Prostate gland (tissue), 2 donors: ENCODE measurements at regions not wholly inside any gene's neighbourhood (a gene's known extent, or its start where the extent isn't known, plus 50 kb on each side); places are given as distances from the start of the nearest gene placed in this dataset.

Experiments used
- POLR2A ChIP-seq: fragments of 450-650 bp; IDR thresholded peaks from one replicate; pipeline ENCODE4 v1.6.1; 2016; ENCODE audit warnings: antibody characterized with exemption, mild to moderate bottlenecking
- TF ChIP-seq, protein P1 (sequence below), 4 experiments: fragments of 200-600 bp in 2 of 4; fragments of 450-650 bp in 2 of 4; sonication (generic) in 2 of 4; IDR thresholded peaks; 1 replicate in 3 of 4; 2 replicates in 1 of 4; pipeline ENCODE4 v1.5.1; 2016 to 2019; ENCODE audit warnings: antibody characterized with exemption in 4 of 4, mild to moderate bottlenecking in 2 of 4, moderate library complexity in 2 of 4

- no peak for TF ChIP-seq POLR2A
- TF ChIP-seq, protein P1, sequence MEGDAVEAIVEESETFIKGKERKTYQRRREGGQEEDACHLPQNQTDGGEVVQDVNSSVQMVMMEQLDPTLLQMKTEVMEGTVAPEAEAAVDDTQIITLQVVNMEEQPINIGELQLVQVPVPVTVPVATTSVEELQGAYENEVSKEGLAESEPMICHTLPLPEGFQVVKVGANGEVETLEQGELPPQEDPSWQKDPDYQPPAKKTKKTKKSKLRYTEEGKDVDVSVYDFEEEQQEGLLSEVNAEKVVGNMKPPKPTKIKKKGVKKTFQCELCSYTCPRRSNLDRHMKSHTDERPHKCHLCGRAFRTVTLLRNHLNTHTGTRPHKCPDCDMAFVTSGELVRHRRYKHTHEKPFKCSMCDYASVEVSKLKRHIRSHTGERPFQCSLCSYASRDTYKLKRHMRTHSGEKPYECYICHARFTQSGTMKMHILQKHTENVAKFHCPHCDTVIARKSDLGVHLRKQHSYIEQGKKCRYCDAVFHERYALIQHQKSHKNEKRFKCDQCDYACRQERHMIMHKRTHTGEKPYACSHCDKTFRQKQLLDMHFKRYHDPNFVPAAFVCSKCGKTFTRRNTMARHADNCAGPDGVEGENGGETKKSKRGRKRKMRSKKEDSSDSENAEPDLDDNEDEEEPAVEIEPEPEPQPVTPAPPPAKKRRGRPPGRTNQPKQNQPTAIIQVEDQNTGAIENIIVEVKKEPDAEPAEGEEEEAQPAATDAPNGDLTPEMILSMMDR (IDR thresholded peaks at IDR 0.05) = no peak
Measured at GRCh38 chr9:88794100-88794499, 197.2 kb upstream of the S1PR3 start.
